ENCODE measurements at regions not wholly inside any gene's neighbourhood (a gene's known extent, or its start where the extent isn't known, plus 50 kb on each side); places are given as distances from the start of the nearest gene placed in this dataset.

GRCh38 chr17:79164913-79165695 lies 90.5 kb downstream of the ENGASE start:
- intact Hi-C loops (cut with micrococcal nuclease): no loop called here
- DNase-seq (peak; percentile 37), ATAC-seq (peak; percentile 48)
- no peaks in the 10 kb centered on the region for H3F3A ChIP-seq (ENCODE audit: low read length, unreplicated experiment)
- no peak overlapping the region for H3K27ac ChIP-seq (ENCODE audit: low read length)
- no peak overlapping the region for H3K4me2 ChIP-seq (ENCODE audit: low read length)
- no peaks in the 10 kb centered on the region for H3K79me2 ChIP-seq (ENCODE audit: low read length)
- H3K9me2 ChIP-seq (replicated peaks; ENCODE audit: low read length): no peaks in the 10 kb centered on the region
- 0 out of 2 replicates have a peak, but pooled peaks cover 6% of the 10 kb centered on the region for H3K4me1 ChIP-seq (ENCODE audit: insufficient read depth, low read length)
- no peaks in the 10 kb centered on the region for H3K9me3 ChIP-seq (ENCODE audit: low read length)
- H2AFZ ChIP-seq (ENCODE audit: low read length): no peak overlapping the region
- BruUV-seq (replicated peaks): no TSS peak
- H3K27me3 ChIP-seq (ENCODE audit: low read length): peaks cover 91% of the 10 kb centered on the region
- no peak overlapping the region for H3K9ac ChIP-seq (ENCODE audit: low read length)
- no peak for TF ChIP-seq CTCF (conservative IDR thresholded peaks at IDR 0.05; ENCODE audit: low read depth, low read length)
- peak; percentile 53 for TF ChIP-seq EZH2 (IDR thresholded peaks at IDR 0.05; ENCODE audit: low read length, unreplicated experiment)
- H4K20me1 ChIP-seq (ENCODE audit: low read length): 0 out of 2 replicates have a peak, but pooled peaks cover 3% of the 10 kb centered on the region
- POLR2A ChIA-PET (ENCODE audit: unreplicated experiment): interaction anchor here (0.7 kb wide), 1 partner anchor 946 kb away, joined by 9 read pairs; no protein-coding TSS in a partner anchor
- H3K4me3 ChIP-seq (ENCODE audit: low read length): no peak overlapping the region
- no peaks in the 10 kb centered on the region for H3K36me3 ChIP-seq (ENCODE audit: low read depth, low read length)
- CTCF ChIA-PET: no interaction called here

- intact Hi-C loops (cut with micrococcal nuclease): no loop called here
- CTCF ChIA-PET: no interaction called here
These were observed 89.8 kb downstream of the ENGASE start for GRCh38 chr17:79164408-79164807.

More at GRCh38 chr17:79164408-79164807, 89.8 kb downstream of the ENGASE start:
- H2AFZ ChIP-seq (ENCODE audit: low read length): no peak overlapping the region
- no peaks in the 10 kb centered on the region for H3K9me3 ChIP-seq (ENCODE audit: low read length)
- H3F3A ChIP-seq (ENCODE audit: low read length, unreplicated experiment): no peaks in the 10 kb centered on the region
- no peaks in the 10 kb centered on the region for H3K36me3 ChIP-seq (ENCODE audit: low read depth, low read length)
- no peaks in the 10 kb centered on the region for H3K79me2 ChIP-seq (ENCODE audit: low read length)
- no peak overlapping the region for H3K4me2 ChIP-seq (ENCODE audit: low read length)
- POLR2A ChIA-PET (ENCODE audit: unreplicated experiment): no interaction called here
- no peak for TF ChIP-seq EZH2phosphoT487 (IDR thresholded peaks at IDR 0.05; ENCODE audit: borderline replicate concordance, low read length)
- no peak for TF ChIP-seq EZH2 (IDR thresholded peaks at IDR 0.05; ENCODE audit: low read length, unreplicated experiment)
- no peak for TF ChIP-seq CTCF (conservative IDR thresholded peaks at IDR 0.05; ENCODE audit: low read depth, low read length)
- 0 out of 2 replicates have a peak, but pooled peaks cover 6% of the 10 kb centered on the region for H3K4me1 ChIP-seq (ENCODE audit: insufficient read depth, low read length)
- no peak for ATAC-seq
- H3K27ac ChIP-seq (ENCODE audit: low read length): no peak overlapping the region
- no TSS peak for BruUV-seq (replicated peaks)
- no peak for DNase-seq
- no peak overlapping the region for H3K4me3 ChIP-seq (ENCODE audit: low read length)
- 0 out of 2 replicates have a peak, but pooled peaks cover 3% of the 10 kb centered on the region for H4K20me1 ChIP-seq (ENCODE audit: low read length)
- no peaks in the 10 kb centered on the region for H3K9me2 ChIP-seq (replicated peaks; ENCODE audit: low read length)
- H3K27me3 ChIP-seq (ENCODE audit: low read length): peaks cover 91% of the 10 kb centered on the region
- no peak overlapping the region for H3K9ac ChIP-seq (ENCODE audit: low read length)
